HepG2 (cell line): ENCODE measurements at regions not wholly inside any gene's neighbourhood (a gene's known extent, or its start where the extent isn't known, plus 50 kb on each side); places are given as distances from the start of the nearest gene placed in this dataset.

ENCODE experiments used
- ATAC-seq: fragments of 200-7000 bp; cut with Tn5 transposase; 3 replicates; pipeline ENCODE4 v1.9.1; 2020; ENCODE audit warnings: mild to moderate bottlenecking, moderate library complexity
- BruUV-seq: library from RNA; stranded (reverse); fragments of 400-500 nt; replicated peaks from 2 replicates; lab custom pipeline; 2021; lab: Mats Ljungman, UMichigan
- CTCF ChIA-PET: fragments of 300-600 bp; formaldehyde crosslinking; extraction: SDS; loops from one replicate; lab custom pipeline; 2021; ENCODE audit warnings: low total read pairs, inconsistent platforms, low intra/inter-chr PET ratio; lab: Yijun Ruan, JAX
- POLR2A ChIA-PET: fragments of 350-600 bp; sonication (Branson Sonifier 250); formaldehyde crosslinking; loops from one replicate; lab custom pipeline; 2020; ENCODE audit warnings: antibody characterized with exemption, inconsistent platforms; lab: Yijun Ruan, JAX
- DNase-seq: peaks from one replicate; pipeline ENCODE4 v3.0.0-alpha.2; 2015; ENCODE audit warnings: low spot score
- FAIRE-seq: peaks from 3 replicates; lab custom pipeline; 2011; peaks lifted over from hg19 to GRCh38; lab: Jason Lieb, UNC
- H2AFZ ChIP-seq: one replicate; pipeline ENCODE4 v1.6.1; 2011; ENCODE audit warnings: low read length, inconsistent platforms
- H3K27ac ChIP-seq: fragments of 300-600 bp; 3 replicates; pipeline ENCODE4 v1.8.0; 2011; ENCODE audit warnings: mixed run types, mild to moderate bottlenecking, mixed read lengths, low read length, inconsistent platforms; ENCODE audit not compliant: insufficient read depth; ENCODE audit errors: extremely low read length
- H3K27me3 ChIP-seq, 2 experiments: fragments of 200-600 bp in 1 of 2; 2 replicates in 1 of 2; 3 replicates in 1 of 2; pipeline versions ENCODE4 v1.6.0 to v1.8.0; 2011; ENCODE audit warnings: low read length in 2 of 2, mild to moderate bottlenecking in 2 of 2, moderate library complexity in 2 of 2, inconsistent platforms in 1 of 2; ENCODE audit not compliant: insufficient read depth in 2 of 2, control insufficient read depth in 1 of 2
- H3K36me3 ChIP-seq, 2 experiments: fragments of 200-600 bp in 1 of 2; replicated peaks in 1 of 2; 2 replicates in 1 of 2; 3 replicates in 1 of 2; pipeline versions ENCODE4 v1.5.1 to v1.8.0; 2011; ENCODE audit warnings: low read length in 2 of 2, inconsistent platforms in 1 of 2; ENCODE audit not compliant: insufficient read depth in 2 of 2, control insufficient read depth in 1 of 2
- H3K4me1 ChIP-seq: 2 replicates; pipeline ENCODE4 v1.5.1; 2012; ENCODE audit warnings: low read length, inconsistent platforms; ENCODE audit not compliant: insufficient read depth
- H3K4me2 ChIP-seq: 2 replicates; pipeline ENCODE4 v1.6.0; 2011; ENCODE audit warnings: low read depth, low read length, inconsistent platforms
- H3K4me3 ChIP-seq, 3 experiments: fragments of 200-600 bp in 1 of 3; sonication (generic), shearing (Covaris generic) in 1 of 3; replicated peaks in 1 of 3; 2 replicates each; pipeline ENCODE4 v1.5.1; 2011 to 2016; ENCODE audit warnings: low read length in 3 of 3, inconsistent platforms in 2 of 3, low read depth in 2 of 3, mild to moderate bottlenecking in 2 of 3, control low read depth in 1 of 3, mixed read lengths in 1 of 3; ENCODE audit not compliant: insufficient read depth in 1 of 3
- H3K79me2 ChIP-seq: one replicate; pipeline ENCODE4 v1.6.1; 2011; ENCODE audit warnings: low read length, inconsistent platforms; ENCODE audit not compliant: insufficient read depth
- H3K9ac ChIP-seq: 2 replicates; pipeline ENCODE4 v1.6.0; 2011; ENCODE audit warnings: mild to moderate bottlenecking, low read depth, low read length, inconsistent platforms; ENCODE audit not compliant: insufficient read depth
- H3K9me3 ChIP-seq: 2 replicates; pipeline ENCODE4 v1.5.1; 2012; ENCODE audit warnings: mild to moderate bottlenecking, low read length
- H4K20me1 ChIP-seq: 2 replicates; pipeline ENCODE4 v1.6.0; 2011; ENCODE audit warnings: inconsistent platforms, mild to moderate bottlenecking, low read length, moderate library complexity; ENCODE audit not compliant: insufficient read depth
- MYNN ChIP-seq: sonication (generic); formaldehyde crosslinking; IDR thresholded peaks from 2 replicates; pipeline ENCODE4 v1.4.0; 2020; ENCODE audit warnings: mild to moderate bottlenecking, low read depth, missing genetic modification reagents
- ZBTB4 ChIP-seq: sonication (generic); formaldehyde crosslinking; IDR thresholded peaks from 2 replicates; pipeline ENCODE4 v1.4.0; 2020; ENCODE audit warnings: missing genetic modification reagents, mild to moderate bottlenecking, borderline replicate concordance
- WGBS: methylation state at CpG from one replicate; pipeline ENCODE4 v1.1.6; 2017; ENCODE audit warnings: low lambda C conversion rate; 5-methylcytosine and 5-hydroxymethylcytosine counted together
- in situ Hi-C: cut with HindIII; loops from 2 replicates; pipeline ENCODE4 v1.10.0; 2017; ENCODE audit warnings: low pct_unique_long_range_greater_than_20kb; ENCODE audit not compliant: extremely low pct_ligation_motif_present
- intact Hi-C: fragments of 100-400 bp; cut with micrococcal nuclease; formaldehyde crosslinking; loops from one replicate; pipeline ENCODE4 v1.10.0; 2022; ENCODE audit not compliant: unreplicated experiment

GRCh38 chr13:50729177-50729576 is 114.3 kb downstream of the DLEU7 start (continued):
- TF ChIP-seq ZBTB4 (CRISPR knock-in tag) = no peak
- TF ChIP-seq, all 625 proteins: peak for 0

GRCh38 chr13:50730496-50731351 is 112.8 kb downstream of the DLEU7 start:
- peaks cover 6% of the 10 kb centered on the region; the same call in 1 of the 2 replicates for H3K9me3 ChIP-seq
- intact Hi-C loops (no loop called here), in situ Hi-C loops (no loop called here)
- DNase-seq (no peak), FAIRE-seq (no peak), ATAC-seq (no peak)
- H3K27me3 ChIP-seq = no peaks in the 10 kb centered on the region
- H3K27ac ChIP-seq = no peak overlapping the region
- H2AFZ ChIP-seq = no peak overlapping the region
- no peaks in the 10 kb centered on the region for H3K4me1 ChIP-seq
- POLR2A ChIA-PET = no interaction called here
- CTCF ChIA-PET = no interaction called here
- no peaks in the 10 kb centered on the region for H3K79me2 ChIP-seq
- WGBS = 96% methylated on average over 4 of the region's 4 CpGs
- no peaks in the 10 kb centered on the region for H4K20me1 ChIP-seq
- no peaks in the 10 kb centered on the region for H3K36me3 ChIP-seq
- no peak overlapping the region for H3K4me2 ChIP-seq
- no peak overlapping the region for H3K9ac ChIP-seq
- no peak overlapping the region for H3K4me3 ChIP-seq
- TF ChIP-seq MYNN = no peak
- TF ChIP-seq, all 625 proteins: peak for 0
- BruUV-seq = no TSS peak
